ENCODE measurements at regions not wholly inside any gene's neighbourhood (a gene's known extent, or its start where the extent isn't known, plus 50 kb on each side); places are given as distances from the start of the nearest gene placed in this dataset.
A peak's percentile ranks its signal among the peaks of the same experiment; 100 is the strongest.
"Not testable (repeated sequence)": the region's sequence is repeated elsewhere in the genome, so short reads cannot be mapped to it uniquely, and the experiment has no call there.

DNA sequence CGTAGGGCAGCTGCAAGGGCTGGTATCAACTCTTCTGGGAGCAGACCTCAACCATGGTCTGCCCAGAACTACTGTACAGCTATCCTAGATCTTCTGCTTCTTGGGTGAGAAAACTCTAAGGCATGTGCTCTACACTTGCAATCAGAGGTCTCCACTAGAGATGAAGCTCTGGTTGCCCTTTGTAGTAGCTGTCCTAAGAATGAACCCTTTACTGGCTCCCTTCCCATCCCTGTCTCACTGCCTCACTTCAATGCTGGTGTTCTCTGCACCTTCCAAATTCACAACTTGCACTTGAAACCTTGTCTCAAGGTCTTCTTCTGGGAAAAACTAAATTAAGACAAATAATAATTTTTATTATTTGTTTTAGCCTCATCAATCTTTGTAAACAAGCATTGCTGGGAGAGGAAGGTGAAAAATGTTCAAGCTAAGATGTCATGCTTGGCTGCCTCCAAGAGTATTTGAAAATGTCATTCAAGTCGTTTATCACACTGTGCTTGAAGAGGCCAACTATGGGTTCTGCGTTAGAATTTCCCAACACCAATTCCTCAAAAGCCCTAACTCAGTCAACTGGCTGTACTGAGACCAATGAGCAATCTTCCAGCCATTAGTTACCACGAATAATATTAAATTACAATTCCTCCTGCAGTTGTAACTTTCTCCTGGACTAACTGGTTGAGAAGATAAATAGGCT, 216.9 kb upstream of the ADRA1D start:
- peak; percentile 44 for DNase-seq

DNA sequence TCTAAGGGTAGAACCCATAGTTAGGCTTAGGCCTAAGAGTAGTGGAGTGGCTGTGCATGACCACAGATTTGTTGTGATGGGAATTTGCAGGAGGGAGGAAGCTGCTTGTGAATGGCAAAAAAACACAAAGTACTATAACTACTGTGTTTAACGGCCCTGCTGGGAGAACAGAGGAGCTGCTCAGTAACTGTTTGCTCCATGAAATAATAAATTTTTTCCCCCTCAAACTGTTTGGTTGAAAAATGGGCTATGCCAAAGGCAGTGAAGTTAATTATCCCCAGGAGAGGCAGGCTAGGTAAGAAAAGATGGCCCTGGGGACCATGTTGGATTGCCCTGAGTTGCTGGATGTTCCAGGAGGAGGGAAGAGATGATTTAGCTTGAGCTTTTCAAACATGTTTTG, 216.1 kb upstream of the ADRA1D start:
- DNase-seq: no peak

DNA sequence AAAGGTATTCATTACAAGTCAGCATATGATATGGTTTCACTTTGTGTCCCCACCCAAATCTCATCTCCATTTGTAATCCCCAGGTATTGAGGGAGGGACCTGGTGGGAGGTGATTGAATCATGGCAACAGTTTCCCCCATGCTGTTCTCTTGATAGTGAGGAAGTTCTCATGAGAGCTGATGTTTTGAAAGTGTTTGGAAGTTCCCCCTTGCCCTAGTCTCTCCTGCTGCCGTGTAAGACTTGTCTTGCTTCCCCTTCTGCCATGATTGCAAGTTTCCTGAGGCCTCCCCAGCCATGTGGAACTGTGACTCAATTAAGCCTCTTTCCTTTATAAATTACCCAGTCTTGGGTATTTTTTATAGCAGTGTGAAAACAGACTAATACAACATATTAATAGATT, 213.7 kb upstream of the ADRA1D start:
- not testable (repeated sequence) for DNase-seq

DNA sequence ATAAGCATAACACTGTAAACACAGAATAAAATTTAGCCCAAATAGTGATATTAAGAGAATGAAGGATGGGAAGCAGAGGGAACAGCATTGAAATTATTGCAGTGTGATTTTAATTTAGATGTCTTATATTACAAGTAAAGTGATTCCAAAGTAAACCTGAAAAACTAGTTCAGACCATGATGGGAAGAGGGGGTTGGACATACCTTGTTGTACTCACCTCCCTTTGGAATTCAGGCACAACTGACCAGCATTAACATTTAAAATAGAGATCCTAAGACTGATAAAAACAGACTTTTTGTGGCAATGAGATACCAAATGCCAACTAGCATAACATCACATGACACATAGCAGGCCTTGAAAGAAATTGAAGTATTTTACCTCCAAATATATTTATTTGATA, 210.0 kb upstream of the ADRA1D start:
- no peak for DNase-seq

DNA sequence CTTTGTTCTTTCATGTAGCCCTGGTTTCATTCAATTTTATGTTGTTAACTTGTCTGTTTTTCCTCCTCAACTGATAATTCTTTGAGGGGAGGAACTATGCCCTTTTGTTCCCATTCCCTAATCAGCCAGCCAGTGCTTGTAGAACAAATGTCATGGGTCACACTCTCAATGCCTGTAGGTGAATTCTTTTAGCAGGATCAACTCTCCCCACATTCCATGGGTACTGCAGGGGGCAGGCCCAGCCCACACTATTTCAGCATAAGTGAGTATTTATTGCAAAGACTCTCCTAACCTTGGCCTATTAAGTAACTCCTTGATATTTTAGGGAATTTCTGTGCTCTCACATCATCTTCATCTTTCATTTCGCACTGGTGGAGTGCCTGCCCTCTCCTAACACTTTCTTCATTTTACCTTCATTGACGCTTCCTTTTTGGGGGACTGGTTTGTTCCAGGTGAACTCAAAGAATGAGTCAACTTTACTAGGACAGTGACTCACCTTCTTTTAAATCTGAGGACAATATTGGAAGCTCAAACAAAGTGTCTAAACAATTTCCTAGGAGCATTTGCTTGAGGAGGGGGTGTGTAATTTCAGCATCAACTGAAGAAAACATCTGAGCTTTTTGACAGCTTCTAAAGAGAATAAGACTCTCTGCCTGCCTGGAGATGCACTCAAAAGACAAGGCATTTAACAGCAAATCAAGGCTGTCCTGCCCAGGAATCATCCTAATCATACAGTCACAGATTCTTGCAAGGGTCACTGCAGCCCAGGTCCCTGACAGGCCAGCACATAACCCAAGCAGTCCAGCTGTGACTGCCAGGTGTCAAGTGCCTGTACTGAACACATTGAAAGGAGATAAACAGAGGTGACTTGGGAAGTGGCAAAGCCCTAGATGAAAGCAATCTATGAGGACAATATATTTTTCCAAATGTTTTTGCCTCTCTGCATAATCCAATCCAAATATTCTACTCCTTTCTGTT, 208.8 kb upstream of the ADRA1D start:
- DNase-seq: no peak

DNA sequence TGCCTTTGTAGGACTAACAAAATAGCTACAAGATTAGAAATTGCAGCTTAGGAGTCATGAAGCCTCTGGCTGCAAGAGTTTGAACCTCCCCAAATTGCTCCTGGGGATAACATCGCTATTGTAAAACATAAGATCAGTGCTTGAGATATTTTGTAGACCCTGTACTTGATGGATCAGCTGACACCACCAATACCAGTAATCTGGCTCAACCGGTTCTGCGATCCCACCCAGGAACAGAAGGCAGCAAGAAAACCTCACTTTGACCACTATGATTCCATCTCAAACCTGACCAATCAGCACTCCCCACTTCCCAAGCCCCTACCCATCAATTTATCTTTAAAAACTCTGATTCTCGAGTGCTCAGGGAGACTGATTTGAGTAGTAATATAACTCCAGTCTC, 206.9 kb upstream of the ADRA1D start:
- no peak for DNase-seq

DNA sequence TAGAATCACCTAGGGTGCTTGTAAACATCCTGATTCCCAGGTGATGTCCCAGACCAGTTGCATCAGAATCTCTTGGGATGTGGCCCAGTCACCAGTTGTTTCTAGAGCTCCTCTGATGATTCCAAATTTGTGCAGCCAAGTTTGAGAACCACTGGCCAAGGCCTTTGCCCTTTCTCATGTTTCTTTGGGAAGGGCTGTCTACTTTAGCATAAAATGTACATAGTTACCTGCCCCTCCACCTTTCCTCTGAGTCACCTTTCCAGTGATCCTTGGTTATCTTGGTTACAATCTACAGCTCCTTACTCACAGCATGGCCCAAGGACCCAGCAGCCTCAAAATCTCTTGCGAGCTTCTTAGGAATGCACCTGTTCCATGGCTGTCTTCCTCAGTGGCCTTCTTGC, 206.2 kb upstream of the ADRA1D start:
- no peak for DNase-seq

DNA sequence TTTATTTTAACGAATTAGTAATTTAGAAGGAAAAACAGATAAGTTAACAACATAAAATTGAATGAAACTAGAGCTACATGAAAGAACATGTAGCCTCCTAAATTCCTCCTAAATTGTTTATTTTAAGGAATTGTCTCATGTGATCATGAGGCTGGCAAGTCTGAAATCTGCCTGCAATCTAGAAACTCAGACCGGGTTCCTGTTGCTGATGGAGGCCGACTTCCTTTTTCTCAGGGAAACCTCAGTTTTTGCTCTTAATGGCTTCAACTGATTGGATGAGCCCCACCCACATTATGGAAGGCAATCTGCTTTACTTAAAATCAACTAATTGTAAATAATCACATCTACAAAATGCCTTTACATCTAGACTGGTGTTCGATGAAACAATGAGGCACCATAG, 205.0 kb upstream of the ADRA1D start:
- DNase-seq: no peak

DNA sequence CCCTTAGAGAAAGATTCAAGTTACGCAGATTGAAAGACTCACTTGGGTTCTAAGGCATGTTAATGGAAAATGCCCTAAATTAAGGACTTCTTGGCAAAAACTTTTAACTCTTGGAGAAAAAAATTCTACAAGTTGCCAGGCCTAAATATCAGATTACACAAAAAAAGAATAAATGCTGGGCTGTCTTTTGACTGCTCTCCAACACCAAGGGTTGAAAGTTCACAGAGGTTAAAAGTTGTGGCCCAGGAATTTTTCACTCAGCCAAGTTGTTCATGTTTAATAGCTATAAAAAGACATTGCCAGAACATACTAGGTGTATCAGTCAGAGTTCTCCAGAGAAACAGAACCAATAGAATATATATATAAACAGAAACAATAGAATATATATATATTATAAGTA, 204.3 kb upstream of the ADRA1D start:
- no peak for DNase-seq

DNA sequence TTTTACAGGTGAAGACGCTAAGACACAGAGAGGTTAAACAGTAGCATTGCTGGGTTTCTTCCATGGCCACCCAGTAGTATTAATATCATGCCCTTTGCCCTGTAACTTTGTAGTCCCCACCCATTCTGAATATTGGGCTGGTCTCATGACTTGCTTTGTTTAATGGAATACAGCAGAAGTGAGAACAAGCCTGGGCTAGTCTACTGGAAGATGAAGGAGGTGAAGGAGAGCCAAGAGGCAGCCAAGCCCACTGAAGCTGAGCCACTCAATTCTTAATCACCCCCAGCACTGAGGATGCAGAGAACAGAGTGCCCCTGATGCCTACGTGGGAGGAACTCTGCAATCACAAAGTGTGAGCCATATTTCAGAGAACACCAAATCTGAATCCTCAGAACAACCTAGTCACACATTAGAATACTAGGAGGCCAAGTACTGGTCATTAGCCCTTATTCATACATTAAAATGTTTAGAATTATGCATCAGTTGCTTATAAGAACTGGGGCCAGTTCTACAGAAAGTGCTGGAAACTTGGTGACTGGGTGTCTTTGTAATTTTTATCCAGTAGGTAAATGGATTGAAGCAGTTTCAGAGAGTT, 202.5 kb upstream of the ADRA1D start:
- no peak for DNase-seq

DNA sequence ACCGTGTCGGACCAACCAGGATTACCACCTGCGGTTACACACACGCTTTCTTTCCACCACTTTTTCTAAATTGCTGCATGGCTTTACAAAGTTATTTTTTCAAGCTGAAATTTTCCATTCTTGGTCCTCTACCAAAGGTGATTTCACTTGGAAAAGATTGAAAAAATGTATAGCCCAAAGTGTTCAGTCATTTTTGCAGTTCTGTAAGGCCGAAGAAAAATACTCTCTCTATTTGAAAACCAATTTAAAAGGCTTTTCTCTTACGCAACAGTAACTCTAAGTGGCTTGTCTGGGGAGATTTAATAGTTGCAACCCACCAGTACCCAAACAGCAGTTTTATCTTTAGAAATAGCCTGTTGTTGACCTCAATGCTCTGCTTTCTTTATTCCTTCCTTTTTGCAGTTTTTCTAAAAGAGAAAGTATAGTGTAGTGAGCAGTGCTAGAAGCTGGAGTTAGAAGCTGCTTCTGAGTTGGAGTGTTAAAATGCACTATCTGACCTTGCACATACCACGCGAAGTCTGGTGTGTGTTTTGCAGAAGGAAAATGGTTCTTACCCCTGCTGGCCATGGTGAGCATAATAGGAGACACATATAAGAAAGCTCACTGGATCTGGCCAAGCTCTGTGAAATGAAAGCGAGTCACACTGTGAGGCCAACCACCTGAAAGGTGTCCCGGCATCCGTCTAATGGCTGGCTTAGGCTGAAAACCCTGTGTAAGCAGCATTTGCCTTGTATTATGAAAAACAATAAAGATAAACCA, 201.0 kb upstream of the ADRA1D start:
- peak; percentile 72 for DNase-seq

DNA sequence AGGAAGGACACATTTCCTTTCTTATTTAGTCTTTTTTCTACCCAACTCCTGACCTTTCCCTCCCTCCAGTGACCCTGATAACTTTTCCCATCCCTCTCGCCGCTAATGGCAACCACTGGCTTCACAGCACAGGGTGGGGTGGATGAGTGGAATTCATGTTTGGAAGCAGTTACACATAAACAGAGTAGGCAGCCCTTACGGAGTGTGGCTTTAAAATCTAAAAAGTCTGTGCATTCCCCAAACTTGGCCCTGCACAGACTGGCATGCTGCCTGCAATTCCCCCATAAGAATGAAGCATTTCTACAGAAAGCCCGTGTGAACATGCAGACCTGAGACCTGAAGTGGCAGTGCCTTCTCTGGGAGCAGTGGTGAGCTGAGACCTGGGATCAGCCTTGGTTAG, 196.7 kb upstream of the ADRA1D start:
- peak; percentile 48 for DNase-seq

DNA sequence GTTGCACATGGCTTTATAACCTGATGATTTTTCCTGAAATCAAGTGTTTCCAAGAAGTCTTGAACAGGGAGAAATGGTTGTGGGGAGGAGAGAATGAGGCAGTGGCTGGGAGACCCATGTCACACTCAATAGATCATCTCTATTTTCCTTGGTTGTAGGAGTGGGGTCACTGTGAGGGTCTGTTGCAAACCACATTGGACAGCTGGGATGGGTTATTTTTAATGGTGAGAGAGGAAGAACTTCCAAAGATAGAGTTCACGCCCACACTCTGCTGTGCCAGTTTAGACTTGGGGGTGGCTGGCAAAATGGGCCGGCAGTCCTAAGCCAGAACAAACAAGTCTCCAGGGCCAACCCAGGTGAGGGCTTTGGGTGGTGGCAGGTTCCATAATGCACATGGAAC, 196.2 kb upstream of the ADRA1D start:
- no peak for DNase-seq

DNA sequence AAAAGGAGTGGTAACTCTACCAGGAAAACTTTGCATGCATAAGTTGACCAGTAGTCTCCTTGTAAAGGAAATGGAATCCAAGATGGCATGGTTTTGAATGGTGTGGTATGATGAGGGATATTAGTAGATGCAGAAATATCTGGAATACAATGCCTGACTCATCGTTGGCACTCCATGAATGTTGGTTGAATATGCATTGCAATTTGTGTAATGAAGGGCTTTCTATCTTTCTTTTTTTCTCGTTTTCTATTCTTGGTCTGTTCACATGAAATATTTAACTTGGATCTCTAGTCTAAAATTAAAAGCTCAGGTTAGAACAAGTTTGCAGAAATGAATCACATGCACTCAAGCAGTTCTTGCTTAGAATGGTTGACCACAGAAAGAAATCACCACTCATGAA, 195.3 kb upstream of the ADRA1D start:
- DNase-seq: peak; percentile 62

DNA sequence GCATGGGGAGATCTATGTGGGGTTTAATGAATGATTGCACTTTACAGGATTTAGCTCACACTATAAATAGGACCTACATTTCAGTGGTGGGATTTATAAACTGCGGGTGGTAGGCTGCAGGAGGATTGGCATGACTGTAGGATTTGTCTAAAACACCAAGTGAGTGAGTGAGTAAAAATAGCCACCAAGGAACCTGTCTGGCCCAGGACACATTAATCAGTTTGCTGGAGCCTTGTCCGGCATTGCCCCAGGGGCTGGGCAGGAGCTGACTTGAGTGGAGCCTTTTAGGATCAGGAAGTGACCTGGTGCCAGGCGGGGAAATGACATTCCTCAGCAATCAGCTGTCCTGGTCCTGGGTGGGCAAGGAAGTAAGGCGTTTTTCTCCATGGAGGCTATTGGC, 193.9 kb upstream of the ADRA1D start:
- no peak for DNase-seq

DNA sequence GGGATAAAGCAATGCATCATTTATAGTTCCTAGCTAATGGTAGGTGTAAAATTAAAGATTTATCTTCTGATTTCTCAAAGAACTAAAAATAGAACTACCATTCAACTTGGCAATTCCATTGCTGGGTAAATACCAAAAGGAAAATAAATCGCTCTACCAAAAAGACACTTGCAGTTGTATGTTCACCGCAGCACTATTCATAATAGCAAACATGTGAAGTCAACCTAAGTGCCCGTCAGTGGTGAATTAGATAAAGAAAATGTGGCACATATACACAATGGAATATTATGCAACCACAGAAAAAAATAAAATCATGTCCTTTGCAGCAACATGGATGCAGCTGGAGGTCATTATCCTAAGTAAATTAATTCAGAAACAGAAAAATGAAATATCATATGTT, 192.8 kb upstream of the ADRA1D start:
- peak; percentile 5 for DNase-seq

DNA sequence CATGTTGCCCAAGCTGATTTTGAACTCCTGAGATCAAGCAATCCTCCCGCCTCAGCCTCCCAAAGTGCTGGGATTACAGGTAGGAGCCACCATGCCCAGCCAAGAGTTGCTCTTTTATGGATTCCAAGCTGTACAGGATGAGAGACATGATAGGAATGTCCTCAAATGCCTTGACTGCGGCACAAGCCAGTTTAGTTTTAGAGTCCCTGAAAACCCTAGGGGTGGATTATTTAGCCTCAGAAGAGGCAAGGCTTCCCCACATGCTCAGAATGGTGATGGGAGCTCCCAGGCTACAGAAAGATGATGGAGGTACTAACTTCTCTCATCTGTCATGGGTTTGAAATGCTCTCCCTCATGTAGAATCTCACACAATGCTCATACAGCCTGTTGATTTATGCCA, 192.1 kb upstream of the ADRA1D start:
- DNase-seq: peak; percentile 14

DNA sequence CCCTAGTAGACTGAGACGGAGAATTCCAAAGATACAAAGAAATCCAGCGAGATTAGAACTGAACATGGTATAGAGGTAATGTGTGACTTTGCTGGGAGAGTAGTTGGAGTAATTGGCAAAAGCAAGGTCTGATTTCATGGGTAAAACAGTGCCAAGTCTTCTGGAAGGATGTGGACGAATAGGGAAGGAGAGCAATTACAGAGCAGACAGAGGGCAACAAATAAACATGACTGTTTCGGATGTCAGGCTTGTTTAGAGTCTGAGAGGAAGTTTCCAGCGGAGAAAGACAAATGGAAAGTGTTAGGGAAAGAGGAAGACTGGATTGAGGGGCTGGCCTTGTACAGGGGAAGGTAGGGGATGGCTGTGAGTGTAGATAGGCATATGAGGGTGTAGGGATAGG, 190.4 kb upstream of the ADRA1D start:
- DNase-seq: no peak

DNA sequence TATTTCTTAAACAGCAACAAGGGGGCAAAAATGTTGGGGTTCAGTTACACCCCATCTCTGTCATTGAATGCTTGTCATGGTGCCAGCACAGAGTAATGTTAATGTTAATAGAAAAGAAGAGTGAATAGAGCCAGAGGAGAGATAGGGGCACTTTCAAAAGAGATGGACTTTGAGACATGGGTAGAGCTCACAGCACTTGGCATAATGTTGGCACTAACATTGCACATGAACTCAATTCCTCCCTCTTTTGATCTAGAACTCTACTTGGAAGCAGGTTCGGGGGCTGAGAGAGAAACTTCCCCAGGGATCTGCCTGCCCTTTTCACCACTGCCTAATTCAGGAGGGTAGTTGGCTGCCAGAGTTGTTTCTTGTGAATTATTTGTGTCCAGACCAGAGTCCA, 188.0 kb upstream of the ADRA1D start:
- DNase-seq: no peak

DNA sequence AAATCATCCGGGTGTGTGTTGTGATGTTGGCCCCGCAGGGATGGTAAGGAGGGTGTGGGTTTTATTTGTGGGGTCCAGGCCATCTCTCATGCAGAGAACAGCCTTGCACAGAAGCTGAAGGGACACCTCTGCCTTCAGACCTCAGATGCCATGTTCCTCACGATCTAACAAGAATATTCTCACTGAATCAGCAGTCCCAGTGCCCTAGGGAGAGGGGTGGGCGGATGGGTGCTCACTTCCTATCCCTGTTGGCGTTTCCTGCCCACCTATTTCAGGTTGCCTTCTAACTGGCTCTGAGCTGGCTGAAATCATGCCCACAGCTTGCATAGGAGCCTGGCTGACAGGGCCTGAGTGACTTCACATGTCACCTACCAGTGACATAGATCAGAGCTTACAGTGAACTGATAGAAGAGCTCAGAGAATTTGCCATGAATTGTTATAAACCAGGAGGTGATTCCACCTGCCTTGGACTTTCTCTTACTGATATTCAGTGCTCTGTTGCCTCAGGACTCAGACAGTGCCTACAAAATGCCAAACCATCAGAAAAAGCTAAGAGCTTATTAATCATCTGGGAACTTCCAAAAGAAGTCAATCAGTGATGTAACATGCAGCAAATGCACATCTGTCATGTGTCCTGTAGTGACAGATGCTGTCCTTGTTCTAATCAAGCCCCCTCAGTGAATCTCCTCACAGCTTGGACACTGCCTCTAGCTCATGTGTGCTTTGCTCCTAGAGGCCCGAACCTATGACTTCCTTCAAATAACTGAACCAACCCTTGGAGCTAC, 186.8 kb upstream of the ADRA1D start:
- no peak for DNase-seq

DNA sequence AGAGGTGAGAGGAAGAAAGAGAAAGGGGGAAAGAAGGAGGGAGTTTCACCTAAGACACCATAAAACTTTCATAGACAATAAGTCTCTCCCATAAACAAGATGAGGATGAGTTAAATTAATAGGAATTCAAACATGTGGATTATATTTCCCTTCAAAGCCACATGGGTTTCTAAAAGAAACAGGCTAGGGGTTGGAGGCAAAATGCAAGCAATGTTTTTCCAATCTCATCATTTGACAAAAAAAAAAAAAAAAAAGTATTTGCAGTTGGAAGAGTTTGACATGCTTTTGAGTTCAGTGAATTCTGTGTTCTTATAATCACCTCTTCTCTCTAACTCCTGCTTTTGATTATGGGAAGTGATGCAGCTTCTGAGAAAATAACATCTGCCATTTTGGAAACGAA, 186.1 kb upstream of the ADRA1D start:
- peak; percentile 87 for DNase-seq

DNA sequence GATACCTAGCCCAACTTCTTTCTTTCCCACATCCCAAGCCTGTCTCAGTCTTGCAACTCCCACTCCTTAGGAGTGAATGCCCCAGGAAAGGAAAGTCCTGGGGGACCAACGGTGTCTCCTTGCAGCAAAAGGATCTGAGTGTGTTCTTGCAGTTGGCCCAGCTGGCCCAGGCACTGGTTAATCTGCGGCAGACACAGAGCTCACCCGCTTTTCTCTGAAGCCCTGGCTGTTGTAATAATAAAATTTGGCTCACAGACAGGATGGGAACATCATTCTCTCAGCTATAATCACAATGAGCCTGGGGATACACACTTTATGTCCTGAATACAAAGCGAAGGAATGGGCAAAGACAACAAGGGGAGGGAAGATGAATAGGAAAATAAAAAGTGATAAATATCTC, 185.6 kb upstream of the ADRA1D start:
- peak; percentile 54 for DNase-seq

All from fibroblast of upper back skin (primary cell).